GM12878 (cell line): ENCODE measurements at regions not wholly inside any gene's neighbourhood (a gene's known extent, or its start where the extent isn't known, plus 50 kb on each side); places are given as distances from the start of the nearest gene placed in this dataset.

Experiments used
- ATAC-seq: fragments of 200-7000 bp; cut with Tn5 transposase; 3 replicates; pipeline ENCODE4 v1.9.1; 2020; ENCODE audit warnings: mild to moderate bottlenecking, moderate library complexity
- BruUV-seq: library from RNA; stranded (reverse); fragments of 400-500 nt; replicated peaks from 2 replicates; lab custom pipeline; 2021; lab: Mats Ljungman, UMichigan
- CTCF ChIA-PET: fragments of 300-600 bp; sonication (Branson Sonifier 250); formaldehyde crosslinking; extraction: SDS; loops from one replicate; lab custom pipeline; 2021; ENCODE audit warnings: inconsistent platforms; lab: Yijun Ruan, JAX
- POLR2A ChIA-PET: fragments of 350-600 bp; formaldehyde crosslinking; extraction: SDS; loops from one replicate; lab custom pipeline; 2021; ENCODE audit warnings: inconsistent platforms; lab: Charles Lee
- RAD21 ChIA-PET: fragments of 300-600 bp; sonication (Branson Sonifier 250); formaldehyde crosslinking; loops from one replicate; lab custom pipeline; 2023; ENCODE audit warnings: antibody characterized with exemption; ENCODE audit not compliant: unreplicated experiment; lab: Charles Lee
- SMC1A ChIA-PET: fragments of 300-600 bp; sonication (Branson Sonifier 250); formaldehyde crosslinking; loops from one replicate; lab custom pipeline; 2023; ENCODE audit not compliant: unreplicated experiment, uncharacterized antibody; lab: Charles Lee
- DNase-seq: peaks from one replicate; pipeline ENCODE4 v3.0.0-alpha.2; 2011; ENCODE audit warnings: low read depth, low spot score
- FAIRE-seq: peaks from 3 replicates; lab custom pipeline; 2011; peaks lifted over from hg19 to GRCh38; lab: Jason Lieb, UNC
- H2AFZ ChIP-seq: 2 replicates; pipeline ENCODE4 v1.6.0; 2011; ENCODE audit warnings: low read depth, low read length, control low read depth; ENCODE audit not compliant: control insufficient read depth
- H3K27ac ChIP-seq: 2 replicates; pipeline ENCODE4 v1.5.1; 2011; ENCODE audit warnings: control low read depth; ENCODE audit not compliant: control insufficient read depth, insufficient read depth
- H3K27me3 ChIP-seq, 2 experiments: replicated peaks in 1 of 2; 2 replicates each; pipeline versions ENCODE4 v1.6.0 to v1.6.1; 2011; ENCODE audit warnings: low read length in 1 of 2; ENCODE audit not compliant: control insufficient read depth in 2 of 2, insufficient read depth in 2 of 2
- H3K36me3 ChIP-seq, 2 experiments: 2 replicates each; pipeline ENCODE4 v1.5.1; 2011; ENCODE audit warnings: low read length in 1 of 2; ENCODE audit not compliant: control insufficient read depth in 2 of 2, insufficient read depth in 2 of 2
- H3K4me1 ChIP-seq: 2 replicates; pipeline ENCODE4 v1.6.1; 2011; ENCODE audit warnings: mild to moderate bottlenecking, low read length, moderate library complexity, mixed read lengths; ENCODE audit not compliant: control insufficient read depth, insufficient read depth
- H3K4me2 ChIP-seq: 2 replicates; pipeline ENCODE4 v1.6.0; 2011; ENCODE audit warnings: control low read depth; ENCODE audit not compliant: control insufficient read depth, insufficient read depth
- H3K4me3 ChIP-seq: fragments of 200-600 bp; sonication (generic); 2 replicates; pipeline ENCODE4 v1.5.1; 2016
- H3K79me2 ChIP-seq: 2 replicates; pipeline ENCODE4 v1.6.0; 2011; ENCODE audit warnings: low read length; ENCODE audit not compliant: control insufficient read depth, insufficient read depth
- H3K9ac ChIP-seq: 2 replicates; pipeline ENCODE4 v1.8.0; 2011; ENCODE audit warnings: low read length, control low read depth, mixed read lengths; ENCODE audit not compliant: control insufficient read depth, insufficient read depth
- H3K9me3 ChIP-seq: replicated peaks from 3 replicates; pipeline ENCODE4 v1.5.1; 2011; ENCODE audit warnings: mild to moderate bottlenecking, low read length; ENCODE audit not compliant: control insufficient read depth, insufficient read depth
- H4K20me1 ChIP-seq: 2 replicates; pipeline ENCODE4 v1.6.0; 2011; ENCODE audit not compliant: control insufficient read depth, insufficient read depth
- ATF3 ChIP-seq: IDR thresholded peaks from 2 replicates; pipeline ENCODE4 v1.6.1; 2011; ENCODE audit warnings: low read depth, mild to moderate bottlenecking, low read length, moderate library complexity, borderline replicate concordance; ENCODE audit errors: extremely low read depth
- BHLHE40 ChIP-seq, 2 experiments: fragments of 450-650 bp in 1 of 2; IDR thresholded peaks; 2 replicates each; pipeline ENCODE4 v1.6.1; 2011 to 2017; ENCODE audit warnings: low read depth in 2 of 2, borderline replicate concordance in 1 of 2, improper control_type of control experiment in 1 of 2, low read length in 1 of 2, mild to moderate bottlenecking in 1 of 2
- CREM ChIP-seq: IDR thresholded peaks from 2 replicates; pipeline ENCODE4 v1.6.1; 2014; ENCODE audit warnings: antibody characterized with exemption, low read depth
- GABPA ChIP-seq: IDR thresholded peaks from 2 replicates; pipeline ENCODE4 v1.6.1; 2014; ENCODE audit warnings: antibody characterized with exemption, low read depth, mild to moderate bottlenecking, inconsistent platforms
- NFYA ChIP-seq: IDR thresholded peaks from 2 replicates; pipeline ENCODE4 v1.6.1; 2011; ENCODE audit warnings: low read depth, mild to moderate bottlenecking, low read length, improper control_type of control experiment, borderline replicate concordance
- RELB ChIP-seq: fragments of 450-650 bp; IDR thresholded peaks from 2 replicates; pipeline ENCODE4 v1.6.1; 2017; ENCODE audit warnings: low read depth, mild to moderate bottlenecking, moderate library complexity
- WGBS: methylation state at CpG from one replicate; pipeline ENCODE4 v1.1.6; 2016; ENCODE audit warnings: low lambda C conversion rate; ENCODE audit not compliant: insufficient replicate concordance, insufficient coverage; ENCODE audit errors: missing lambda C conversion rate; 5-methylcytosine and 5-hydroxymethylcytosine counted together
- in situ Hi-C: fragments of 300-500 bp; cut with MboI; formaldehyde crosslinking; loops from 9 replicates; pipeline ENCODE4 v1.14.3; 2018; ENCODE audit warnings: mixed read lengths
- intact Hi-C: fragments of 100-400 bp; cut with micrococcal nuclease; formaldehyde crosslinking; loops from one replicate; pipeline ENCODE4 v1.14.2; 2022; ENCODE audit not compliant: unreplicated experiment

DNA sequence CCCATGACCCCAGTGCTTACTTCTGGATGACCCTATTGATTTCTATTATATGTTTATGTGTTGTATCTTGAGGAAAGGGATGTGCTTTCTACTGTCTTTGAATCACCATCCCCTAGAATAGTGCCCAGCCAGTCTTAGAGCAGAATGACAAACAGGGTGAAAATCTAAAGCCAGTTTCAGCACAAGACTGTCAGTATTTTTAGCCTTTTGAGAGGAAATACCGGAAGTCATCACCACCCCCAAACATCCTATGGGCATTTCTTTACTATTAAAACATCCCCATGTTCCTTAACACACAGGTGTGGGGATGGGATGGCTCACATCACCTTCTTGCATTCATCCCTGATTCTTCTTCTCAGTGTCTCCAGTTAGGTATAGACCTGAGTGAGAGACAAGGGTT lies 52.1 kb upstream of the UBE2L5 start:
- ChIA-PET CTCF (interaction anchor here (0.7 to 2.9 kb wide), 4 partner anchors 9 to 237 kb away, joined by 3 to 25 read pairs (median 3); no protein-coding TSS in a partner anchor), POLR2A (no interaction called here), SMC1A (interaction anchor here (0.6 to 9.0 kb wide), 9 partner anchors 14 to 238 kb away, joined by 3 to 143 read pairs (median 3); no protein-coding TSS in a partner anchor), RAD21 (interaction anchor here (1.0 to 2.3 kb wide), 3 partner anchors 24 to 238 kb away, joined by 3 to 10 read pairs (median 3); no protein-coding TSS in a partner anchor)
- no peaks in the 10 kb centered on the region for H3K27me3 ChIP-seq
- H3K36me3 ChIP-seq = peaks cover 0 to 3% of the 10 kb centered on the region in 2 experiments; a peak in 1 of 4 replicates
- no peaks in the 10 kb centered on the region for H4K20me1 ChIP-seq
- H2AFZ ChIP-seq = no peak overlapping the region
- H3K9ac ChIP-seq = no peak overlapping the region
- no peaks in the 10 kb centered on the region for H3K9me3 ChIP-seq
- H3K4me3 ChIP-seq = no peak overlapping the region
- BruUV-seq = no TSS peak
- intact Hi-C loops (loop anchor here (2.0 to 5.0 kb wide), 3 partner anchors 63 to 247 kb away; partner anchors contain the start of genes KATNAL1 and USPL1), in situ Hi-C loops (no loop called here)
- peak overlapping the region; percentile 60; the same call in 1 of the 2 replicates for H3K4me2 ChIP-seq
- WGBS = 21% methylated on average over 1 of the region's 1 CpG
- H3K79me2 ChIP-seq = peaks cover 2% of the 10 kb centered on the region; the same call in 1 of the 2 replicates
- ATAC-seq (no peak), DNase-seq (no peak), FAIRE-seq (no peak)
- peaks cover 47% of the 10 kb centered on the region for H3K4me1 ChIP-seq
- peak overlapping the region; percentile 73; the same call in 1 of the 2 replicates for H3K27ac ChIP-seq
- TF ChIP-seq NFYA (no peak), CREM (no peak), BHLHE40 (IDR thresholded peaks at IDR 0.05; ENCODE audit: borderline replicate concordance in 1 of 2, low read depth in 2 of 2, low read length in 1 of 2) (no peak), GABPA (no peak), ATF3 (no peak), RELB (no peak)
